ENCODE measurements at regions not wholly inside any gene's neighbourhood (a gene's known extent, or its start where the extent isn't known, plus 50 kb on each side); places are given as distances from the start of the nearest gene placed in this dataset.
"Not testable (repeated sequence)": the region's sequence is repeated elsewhere in the genome, so short reads cannot be mapped to it uniquely, and the experiment has no call there.

DNA sequence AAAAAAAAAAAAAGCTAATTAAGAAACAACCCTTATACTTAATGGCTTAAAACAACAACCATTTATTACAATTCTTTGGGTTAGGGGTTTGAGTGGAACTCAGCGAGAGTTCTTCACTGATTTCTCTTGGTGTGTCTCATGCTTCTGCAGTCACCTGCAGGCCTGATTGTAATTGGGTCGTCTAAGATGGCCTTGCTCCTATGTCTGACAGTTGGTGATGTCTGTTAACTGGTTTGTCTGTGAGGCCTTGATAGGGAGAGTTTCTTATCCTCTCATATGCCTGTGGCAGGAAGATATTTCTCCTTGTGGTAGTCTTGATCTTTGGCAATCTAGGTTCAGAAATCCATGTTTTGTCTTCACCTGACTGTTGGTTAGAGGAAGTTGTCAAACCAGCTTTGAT is 85.2 kb upstream of the NUTM2F start:
- H3K27ac ChIP-seq (ENCODE audit: low read depth, low read length); H4K20me1 ChIP-seq (ENCODE audit: low read depth, low read length); H3F3A ChIP-seq (ENCODE audit: insufficient read depth); H3K9me3 ChIP-seq (ENCODE audit: insufficient read depth, low read length); H3K4me3 ChIP-seq (ENCODE audit: insufficient read depth, low read length, poor library complexity, severe bottlenecking); H3K9ac ChIP-seq (ENCODE audit: low read length); H3K27me3 ChIP-seq (ENCODE audit: low read length); H3K4me2 ChIP-seq (ENCODE audit: low read depth, low read length, poor library complexity, severe bottlenecking); H3K9me2 ChIP-seq (replicated peaks; ENCODE audit: insufficient read depth, low read length); H3K36me3 ChIP-seq (ENCODE audit: low read length); H2AFZ ChIP-seq (ENCODE audit: low read depth, low read length, severe bottlenecking): not testable (repeated sequence)
- H3K79me2 ChIP-seq (ENCODE audit: insufficient read depth, low read length), result peaks cover 43% of the 10 kb centered on the region

DNA sequence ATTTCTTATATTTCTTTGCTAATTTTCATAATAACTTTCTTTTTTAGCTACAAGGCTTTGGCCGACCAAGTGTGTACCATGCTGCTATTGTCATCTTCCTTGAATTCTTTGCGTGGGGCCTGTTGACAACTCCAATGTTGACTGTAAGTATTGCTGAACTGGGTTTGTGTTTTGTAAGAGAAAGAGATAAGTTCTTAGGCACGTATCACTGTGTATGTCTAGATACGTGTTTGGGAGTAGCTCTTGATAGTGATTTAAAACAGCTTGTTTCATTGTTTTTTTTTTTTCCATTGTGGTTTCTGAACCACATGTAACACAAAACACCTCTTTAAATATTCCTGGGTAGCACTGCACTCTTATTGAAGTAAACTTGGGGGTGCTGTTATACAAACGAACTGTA is 86.7 kb upstream of the NUTM2F start:
- not testable (repeated sequence) for H3K27ac ChIP-seq (ENCODE audit: low read depth, low read length); H3F3A ChIP-seq (ENCODE audit: insufficient read depth); H3K9me2 ChIP-seq (replicated peaks; ENCODE audit: insufficient read depth, low read length); H4K20me1 ChIP-seq (ENCODE audit: low read depth, low read length); H3K4me2 ChIP-seq (ENCODE audit: low read depth, low read length, poor library complexity, severe bottlenecking); H3K36me3 ChIP-seq (ENCODE audit: low read length); H3K9me3 ChIP-seq (ENCODE audit: insufficient read depth, low read length); H2AFZ ChIP-seq (ENCODE audit: low read depth, low read length, severe bottlenecking); H3K9ac ChIP-seq (ENCODE audit: low read length); H3K4me3 ChIP-seq (ENCODE audit: insufficient read depth, low read length, poor library complexity, severe bottlenecking); H3K27me3 ChIP-seq (ENCODE audit: low read length)
- H3K79me2 ChIP-seq (ENCODE audit: insufficient read depth, low read length), result peaks cover 35% of the 10 kb centered on the region

DNA sequence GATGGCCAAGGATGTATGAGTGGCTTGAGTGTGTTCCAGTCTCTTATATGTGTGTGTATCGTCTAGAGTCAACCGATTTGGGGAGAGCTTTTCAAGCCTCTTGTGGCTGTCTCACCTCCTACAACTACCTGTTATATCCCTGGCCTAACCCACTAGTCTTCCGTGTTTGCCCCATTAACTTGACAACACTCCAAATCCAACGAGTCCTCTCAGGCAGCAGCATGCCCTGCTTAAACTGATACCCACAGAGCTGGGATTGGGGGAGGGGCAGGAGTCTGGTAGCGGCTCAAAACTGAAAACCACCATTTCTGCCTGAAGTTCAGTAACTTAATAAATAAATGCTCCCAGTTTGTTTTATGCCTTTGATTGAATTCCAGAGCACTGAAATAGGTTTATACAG is 91.7 kb upstream of the NUTM2F start:
- not testable (repeated sequence) for H2AFZ ChIP-seq (ENCODE audit: low read depth, low read length, severe bottlenecking); H3K9me3 ChIP-seq (ENCODE audit: insufficient read depth, low read length); H3K4me3 ChIP-seq (ENCODE audit: insufficient read depth, low read length, poor library complexity, severe bottlenecking); H3K27me3 ChIP-seq (ENCODE audit: low read length); H3K9ac ChIP-seq (ENCODE audit: low read length); H3F3A ChIP-seq (ENCODE audit: insufficient read depth); H3K9me2 ChIP-seq (replicated peaks; ENCODE audit: insufficient read depth, low read length); H3K27ac ChIP-seq (ENCODE audit: low read depth, low read length); H3K36me3 ChIP-seq (ENCODE audit: low read length); H3K4me2 ChIP-seq (ENCODE audit: low read depth, low read length, poor library complexity, severe bottlenecking); H3K79me2 ChIP-seq (ENCODE audit: insufficient read depth, low read length); H4K20me1 ChIP-seq (ENCODE audit: low read depth, low read length)

DNA sequence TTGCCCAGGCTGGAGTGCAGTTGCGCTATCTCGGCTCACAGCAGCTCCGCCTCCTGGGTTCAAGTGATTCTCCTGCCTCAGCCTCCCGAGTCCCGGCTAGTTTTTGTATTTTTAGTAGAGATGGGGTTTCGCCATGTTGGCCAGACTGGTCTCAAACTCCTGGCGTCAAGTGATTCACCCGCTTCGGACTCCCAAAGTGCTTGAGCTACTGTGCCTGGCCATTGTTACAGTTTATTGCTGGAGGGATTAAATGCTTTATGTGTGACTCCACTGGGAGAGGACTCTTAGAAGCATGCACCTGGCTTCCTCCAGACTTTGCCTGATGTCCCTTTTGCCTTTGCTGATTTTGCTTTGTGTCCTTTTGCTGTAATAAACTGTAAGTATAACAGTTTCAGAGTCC is 93.5 kb upstream of the NUTM2F start:
- not testable (repeated sequence) for H3K4me3 ChIP-seq (ENCODE audit: insufficient read depth, low read length, poor library complexity, severe bottlenecking); H3K9me3 ChIP-seq (ENCODE audit: insufficient read depth, low read length); H3K9me2 ChIP-seq (replicated peaks; ENCODE audit: insufficient read depth, low read length); H3K9ac ChIP-seq (ENCODE audit: low read length); H3K27me3 ChIP-seq (ENCODE audit: low read length); H2AFZ ChIP-seq (ENCODE audit: low read depth, low read length, severe bottlenecking); H3K36me3 ChIP-seq (ENCODE audit: low read length); H3K27ac ChIP-seq (ENCODE audit: low read depth, low read length); H4K20me1 ChIP-seq (ENCODE audit: low read depth, low read length); H3K4me2 ChIP-seq (ENCODE audit: low read depth, low read length, poor library complexity, severe bottlenecking); H3F3A ChIP-seq (ENCODE audit: insufficient read depth); H3K79me2 ChIP-seq (ENCODE audit: insufficient read depth, low read length)

DNA sequence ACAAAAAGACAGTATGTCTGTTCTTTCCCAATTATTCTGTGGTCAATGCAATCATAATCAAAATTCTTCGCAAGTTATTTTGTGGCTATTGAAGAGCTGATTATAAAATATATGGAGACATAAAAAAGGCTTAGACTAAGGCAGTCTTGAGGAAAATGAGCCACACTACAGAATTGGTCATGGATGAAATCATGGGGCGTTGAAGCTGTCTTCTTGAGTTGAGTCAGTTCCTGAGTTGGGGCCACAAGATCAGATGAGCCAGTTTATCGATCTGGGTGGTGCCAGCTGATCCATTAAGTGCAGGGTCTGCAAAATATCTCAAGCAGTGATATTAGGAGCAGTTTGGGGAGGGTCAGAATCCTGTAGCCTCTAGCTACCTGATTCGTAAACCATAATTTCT is 96.9 kb upstream of the NUTM2F start:
- not testable (repeated sequence) for H3K9ac ChIP-seq (ENCODE audit: low read length); H3K36me3 ChIP-seq (ENCODE audit: low read length); H3K79me2 ChIP-seq (ENCODE audit: insufficient read depth, low read length); H3F3A ChIP-seq (ENCODE audit: insufficient read depth); H4K20me1 ChIP-seq (ENCODE audit: low read depth, low read length); H3K4me2 ChIP-seq (ENCODE audit: low read depth, low read length, poor library complexity, severe bottlenecking); H3K27ac ChIP-seq (ENCODE audit: low read depth, low read length); H3K4me3 ChIP-seq (ENCODE audit: insufficient read depth, low read length, poor library complexity, severe bottlenecking); H3K9me3 ChIP-seq (ENCODE audit: insufficient read depth, low read length); H3K27me3 ChIP-seq (ENCODE audit: low read length); H3K9me2 ChIP-seq (replicated peaks; ENCODE audit: insufficient read depth, low read length); H2AFZ ChIP-seq (ENCODE audit: low read depth, low read length, severe bottlenecking)

DNA sequence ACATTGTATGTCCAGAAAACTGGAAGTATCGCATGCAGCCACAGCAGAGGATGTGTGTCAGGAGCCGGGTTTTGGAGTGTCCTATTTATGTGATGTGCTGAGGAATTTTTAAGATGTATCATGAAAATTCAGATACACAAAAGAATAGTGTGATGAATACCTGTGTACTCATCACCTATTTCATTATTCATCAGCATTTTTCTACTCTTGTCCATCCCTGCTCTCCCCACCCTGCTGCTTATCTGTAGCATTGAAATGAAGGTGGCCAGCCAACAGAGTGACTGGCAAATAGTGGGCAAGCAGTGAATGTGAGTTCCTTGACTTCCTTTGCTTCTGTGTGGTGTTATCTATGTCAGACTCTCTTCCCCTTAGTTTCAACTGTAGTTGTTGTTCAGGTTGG is 108.7 kb upstream of the NUTM2F start:
- H3K9me3 ChIP-seq (ENCODE audit: insufficient read depth, low read length); H3K27ac ChIP-seq (ENCODE audit: low read depth, low read length); H3K9ac ChIP-seq (ENCODE audit: low read length); H4K20me1 ChIP-seq (ENCODE audit: low read depth, low read length); H3K27me3 ChIP-seq (ENCODE audit: low read length); H2AFZ ChIP-seq (ENCODE audit: low read depth, low read length, severe bottlenecking); H3K4me3 ChIP-seq (ENCODE audit: insufficient read depth, low read length, poor library complexity, severe bottlenecking); H3F3A ChIP-seq (ENCODE audit: insufficient read depth); H3K9me2 ChIP-seq (replicated peaks; ENCODE audit: insufficient read depth, low read length); H3K4me2 ChIP-seq (ENCODE audit: low read depth, low read length, poor library complexity, severe bottlenecking): not testable (repeated sequence)
- Histone ChIP-seq H3K36me3 (ENCODE audit: low read length) (peaks cover 16% of the 10 kb centered on the region; the same call in 1 of the 2 replicates), H3K79me2 (ENCODE audit: insufficient read depth, low read length) (0 out of 2 replicates have a peak, but pooled peaks cover 17% of the 10 kb centered on the region)

DNA sequence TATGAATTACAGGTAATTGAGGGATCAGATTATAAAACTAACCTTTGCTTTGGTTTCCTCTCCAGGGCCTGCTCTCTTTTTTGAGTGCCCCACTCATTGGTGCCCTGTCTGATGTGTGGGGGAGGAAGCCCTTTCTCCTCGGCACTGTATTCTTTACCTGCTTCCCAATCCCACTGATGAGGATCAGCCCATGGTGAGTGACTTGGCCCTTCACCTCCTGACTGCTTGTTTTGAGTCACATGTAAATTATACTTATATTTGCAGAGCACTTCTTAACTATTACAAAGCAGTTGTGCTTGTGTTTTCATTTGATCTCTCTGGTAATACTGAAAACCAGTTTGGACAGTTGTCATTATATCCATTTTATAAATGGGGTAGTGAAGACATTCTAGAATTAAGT is 109.9 kb upstream of the NUTM2F start:
- H3K9me2 ChIP-seq (replicated peaks; ENCODE audit: insufficient read depth, low read length); H3K27ac ChIP-seq (ENCODE audit: low read depth, low read length); H3K4me2 ChIP-seq (ENCODE audit: low read depth, low read length, poor library complexity, severe bottlenecking); H3K27me3 ChIP-seq (ENCODE audit: low read length); H2AFZ ChIP-seq (ENCODE audit: low read depth, low read length, severe bottlenecking); H3K9me3 ChIP-seq (ENCODE audit: insufficient read depth, low read length); H4K20me1 ChIP-seq (ENCODE audit: low read depth, low read length); H3F3A ChIP-seq (ENCODE audit: insufficient read depth); H3K4me3 ChIP-seq (ENCODE audit: insufficient read depth, low read length, poor library complexity, severe bottlenecking); H3K9ac ChIP-seq (ENCODE audit: low read length): not testable (repeated sequence)
- Histone ChIP-seq H3K79me2 (ENCODE audit: insufficient read depth, low read length) (0 out of 2 replicates have a peak, but pooled peaks cover 17% of the 10 kb centered on the region), H3K36me3 (ENCODE audit: low read length) (peaks cover 16% of the 10 kb centered on the region; the same call in 1 of the 2 replicates)

DNA sequence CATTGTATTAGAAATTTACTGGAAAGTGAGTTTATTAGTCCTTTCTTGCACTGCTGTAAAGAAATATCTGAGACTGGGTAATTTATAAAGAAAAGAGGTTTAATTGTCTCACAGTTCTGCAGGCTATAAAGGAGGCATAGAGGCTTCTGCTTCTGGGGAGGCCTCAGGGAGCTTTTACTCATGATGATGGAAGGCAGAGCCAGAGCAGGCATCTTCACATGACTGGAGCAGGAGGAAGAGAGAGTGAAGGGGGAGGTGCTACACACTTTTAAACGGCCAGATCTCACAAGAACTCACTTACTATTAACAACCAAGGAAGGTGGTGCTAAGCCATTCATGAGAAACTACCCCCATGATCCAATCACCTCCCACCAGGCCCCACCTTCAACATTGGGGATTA is 112.7 kb upstream of the NUTM2F start:
- not testable (repeated sequence) for H3K9me2 ChIP-seq (replicated peaks; ENCODE audit: insufficient read depth, low read length); H3K9ac ChIP-seq (ENCODE audit: low read length); H3K27ac ChIP-seq (ENCODE audit: low read depth, low read length); H2AFZ ChIP-seq (ENCODE audit: low read depth, low read length, severe bottlenecking); H3K9me3 ChIP-seq (ENCODE audit: insufficient read depth, low read length); H4K20me1 ChIP-seq (ENCODE audit: low read depth, low read length); H3F3A ChIP-seq (ENCODE audit: insufficient read depth); H3K27me3 ChIP-seq (ENCODE audit: low read length); H3K4me3 ChIP-seq (ENCODE audit: insufficient read depth, low read length, poor library complexity, severe bottlenecking); H3K4me2 ChIP-seq (ENCODE audit: low read depth, low read length, poor library complexity, severe bottlenecking)
- 0 out of 2 replicates have a peak, but pooled peaks cover 17% of the 10 kb centered on the region for H3K79me2 ChIP-seq (ENCODE audit: insufficient read depth, low read length)
- peaks cover 16% of the 10 kb centered on the region; the same call in 1 of the 2 replicates for H3K36me3 ChIP-seq (ENCODE audit: low read length)

Measured in SU-DHL-6 (cell line).